ENCODE measurements at regions not wholly inside any gene's neighbourhood (a gene's known extent, or its start where the extent isn't known, plus 50 kb on each side); places are given as distances from the start of the nearest gene placed in this dataset.

- in situ Hi-C loops (cut with MboI; ENCODE audit: low pct_unique_long_range_greater_than_20kb, low sequenced_read_pairs, unreplicated experiment) = no loop called here
- TF ChIP-seq, protein P1, sequence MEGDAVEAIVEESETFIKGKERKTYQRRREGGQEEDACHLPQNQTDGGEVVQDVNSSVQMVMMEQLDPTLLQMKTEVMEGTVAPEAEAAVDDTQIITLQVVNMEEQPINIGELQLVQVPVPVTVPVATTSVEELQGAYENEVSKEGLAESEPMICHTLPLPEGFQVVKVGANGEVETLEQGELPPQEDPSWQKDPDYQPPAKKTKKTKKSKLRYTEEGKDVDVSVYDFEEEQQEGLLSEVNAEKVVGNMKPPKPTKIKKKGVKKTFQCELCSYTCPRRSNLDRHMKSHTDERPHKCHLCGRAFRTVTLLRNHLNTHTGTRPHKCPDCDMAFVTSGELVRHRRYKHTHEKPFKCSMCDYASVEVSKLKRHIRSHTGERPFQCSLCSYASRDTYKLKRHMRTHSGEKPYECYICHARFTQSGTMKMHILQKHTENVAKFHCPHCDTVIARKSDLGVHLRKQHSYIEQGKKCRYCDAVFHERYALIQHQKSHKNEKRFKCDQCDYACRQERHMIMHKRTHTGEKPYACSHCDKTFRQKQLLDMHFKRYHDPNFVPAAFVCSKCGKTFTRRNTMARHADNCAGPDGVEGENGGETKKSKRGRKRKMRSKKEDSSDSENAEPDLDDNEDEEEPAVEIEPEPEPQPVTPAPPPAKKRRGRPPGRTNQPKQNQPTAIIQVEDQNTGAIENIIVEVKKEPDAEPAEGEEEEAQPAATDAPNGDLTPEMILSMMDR (IDR thresholded peaks at IDR 0.05; ENCODE audit: extremely low read depth, insufficient read depth, missing control alignments) = no peak
Observed at GRCh38 chr10:105647354-105647753, 1006.3 kb downstream of the SORCS3 start.

GRCh38 chr10:105644978-105645377 is 1003.9 kb downstream of the SORCS3 start:
- in situ Hi-C loops (cut with MboI; ENCODE audit: low pct_unique_long_range_greater_than_20kb, low sequenced_read_pairs, unreplicated experiment) = no loop called here
- no peak for DNase-seq (ENCODE audit: low spot score)
- TF ChIP-seq, protein P1 (IDR thresholded peaks at IDR 0.05; ENCODE audit: extremely low read depth, insufficient read depth, missing control alignments) = no peak

More at GRCh38 chr10:105647354-105647753, 1006.3 kb downstream of the SORCS3 start:
- no peak for DNase-seq (ENCODE audit: low spot score)

GRCh38 chr10:105644559-105644958 is 1003.5 kb downstream of the SORCS3 start:
- DNase-seq (ENCODE audit: low spot score) = no peak
- TF ChIP-seq, protein P1 (IDR thresholded peaks at IDR 0.05; ENCODE audit: extremely low read depth, insufficient read depth, missing control alignments) = no peak
- in situ Hi-C loops (cut with MboI; ENCODE audit: low pct_unique_long_range_greater_than_20kb, low sequenced_read_pairs, unreplicated experiment) = no loop called here

- in situ Hi-C loops (cut with MboI; ENCODE audit: low pct_unique_long_range_greater_than_20kb, low sequenced_read_pairs, unreplicated experiment) = no loop called here
- TF ChIP-seq, protein P1 (IDR thresholded peaks at IDR 0.05; ENCODE audit: extremely low read depth, insufficient read depth, missing control alignments) = no peak
- no peak for DNase-seq (ENCODE audit: low spot score)
Observed at GRCh38 chr10:105644091-105644490, 1003.0 kb downstream of the SORCS3 start.

DNA sequence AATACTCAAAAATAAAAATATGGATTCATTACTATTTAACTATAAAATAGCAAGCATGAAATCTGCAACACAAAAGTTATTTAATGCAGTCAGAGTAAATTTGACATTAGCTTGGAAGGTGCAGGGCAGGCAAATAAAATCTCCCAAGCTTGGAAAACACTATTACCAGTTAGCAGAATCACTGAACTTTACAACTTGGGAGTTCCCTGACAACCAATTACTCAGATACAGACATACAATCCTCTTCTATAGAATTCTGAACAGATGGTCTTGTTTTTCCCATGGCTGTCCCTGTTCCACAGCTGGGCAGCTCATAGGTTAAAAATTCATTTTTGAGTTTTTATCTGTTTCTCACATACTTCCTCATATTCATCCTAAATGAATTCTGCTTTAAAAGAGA is 1002.6 kb downstream of the SORCS3 start:
- TF ChIP-seq, protein P1 (IDR thresholded peaks at IDR 0.05; ENCODE audit: extremely low read depth, insufficient read depth, missing control alignments) = no peak
- in situ Hi-C loops (cut with MboI; ENCODE audit: low pct_unique_long_range_greater_than_20kb, low sequenced_read_pairs, unreplicated experiment) = no loop called here
- DNase-seq (ENCODE audit: low spot score) = no peak

DNA sequence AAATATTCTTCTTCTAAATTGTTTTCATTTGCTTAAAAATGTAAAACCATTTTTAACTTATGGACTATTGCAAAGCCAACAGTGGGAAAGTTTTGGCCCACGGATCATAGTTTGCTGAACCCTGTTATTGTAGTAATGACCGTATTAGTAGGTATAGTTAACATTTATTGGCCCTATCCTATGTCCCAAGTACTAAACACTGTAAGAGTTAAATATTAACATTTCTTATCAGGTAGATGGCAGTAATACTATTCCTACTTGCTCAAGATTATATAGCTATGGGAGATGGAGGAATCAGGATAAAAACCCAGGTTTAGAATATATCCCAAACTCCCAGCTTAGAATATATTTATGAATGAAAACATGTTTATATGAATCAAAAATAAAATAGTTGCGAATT is 993.2 kb downstream of the SORCS3 start:
- in situ Hi-C loops (cut with MboI; ENCODE audit: low pct_unique_long_range_greater_than_20kb, low sequenced_read_pairs, unreplicated experiment) = no loop called here
- TF ChIP-seq, protein P1 (IDR thresholded peaks at IDR 0.05; ENCODE audit: extremely low read depth, insufficient read depth, missing control alignments) = no peak
- DNase-seq (ENCODE audit: low spot score) = no peak

All from GM13977 (cell line).